GM12891 (cell line): ENCODE measurements at regions not wholly inside any gene's neighbourhood (a gene's known extent, or its start where the extent isn't known, plus 50 kb on each side); places are given as distances from the start of the nearest gene placed in this dataset.

Experiments used
- PAX5 ChIP-seq: IDR thresholded peaks from 2 replicates; pipeline ENCODE4 v1.6.1; 2011; ENCODE audit warnings: low read length, moderate library complexity, mild to moderate bottlenecking; ENCODE audit not compliant: insufficient read depth, severe bottlenecking
- POLR2A ChIP-seq: IDR thresholded peaks from 2 replicates; pipeline ENCODE4 v1.6.1; 2011; ENCODE audit warnings: low read depth, low read length, control low read depth
- POLR2AphosphoS5 ChIP-seq: IDR thresholded peaks from 2 replicates; pipeline ENCODE4 v1.6.1; 2011; ENCODE audit warnings: low read depth, low read length, control low read depth
- SPI1 ChIP-seq: IDR thresholded peaks from 2 replicates; pipeline ENCODE4 v1.6.1; 2011; ENCODE audit warnings: low read depth, low read length, control low read depth
- TAF1 ChIP-seq: IDR thresholded peaks from 2 replicates; pipeline ENCODE4 v1.6.1; 2011; ENCODE audit warnings: low read depth, low read length, control low read depth

DNA sequence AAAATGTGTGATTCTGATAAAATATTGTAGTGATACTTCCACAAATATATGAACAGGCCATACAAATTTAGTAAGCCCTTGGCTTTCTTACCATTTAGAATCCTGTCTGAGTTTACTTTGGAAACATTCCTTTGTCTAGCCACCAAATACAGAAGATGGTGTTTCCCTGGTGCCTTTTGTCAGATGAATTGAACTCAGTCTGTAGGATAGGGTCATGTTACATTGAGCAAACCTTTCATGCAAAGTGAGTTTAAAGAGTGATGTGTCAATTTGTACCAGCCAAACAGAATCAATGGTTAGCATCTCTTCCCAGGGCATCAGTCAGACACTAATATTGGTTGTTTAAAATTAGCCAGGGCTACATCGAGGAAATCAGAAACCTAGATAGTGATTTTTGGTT, 1443.4 kb downstream of the ARAP2 start:
- TF ChIP-seq POLR2A (no peak), POLR2AphosphoS5 (no peak), TAF1 (no peak), PAX5 (no peak), SPI1 (no peak)
